ENCODE measurements at regions not wholly inside any gene's neighbourhood (a gene's known extent, or its start where the extent isn't known, plus 50 kb on each side); places are given as distances from the start of the nearest gene placed in this dataset.

- DNase-seq (ENCODE audit: insufficient read length, low spot score) (no peak), FAIRE-seq (no peak)
Measured at GRCh38 chr13:84297251-84297650, 415.0 kb upstream of the SLITRK1 start.

GRCh38 chr13:84296401-84296800 is 414.1 kb upstream of the SLITRK1 start:
- no peak for FAIRE-seq
- no peak for DNase-seq (ENCODE audit: insufficient read length, low spot score)

DNA sequence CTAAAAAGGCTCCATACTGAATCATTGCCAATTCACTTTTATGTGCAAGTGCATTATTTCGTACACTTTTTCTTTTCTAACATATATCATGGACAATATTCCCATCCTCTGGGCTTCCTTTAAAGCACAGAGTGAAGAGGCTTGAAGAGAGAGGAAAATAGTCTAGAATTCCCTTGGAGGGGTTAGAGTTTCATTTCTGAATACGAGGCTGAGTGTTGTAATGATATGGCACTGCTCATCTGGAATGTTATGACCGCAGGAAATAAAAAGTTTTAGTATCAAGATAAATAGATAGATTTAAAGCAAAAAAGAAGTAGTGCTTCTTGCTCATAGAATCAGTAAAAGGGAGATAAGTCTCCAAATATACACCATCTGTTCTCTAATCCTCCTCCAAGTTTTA is 412.3 kb upstream of the SLITRK1 start:
- no peak for FAIRE-seq

DNA sequence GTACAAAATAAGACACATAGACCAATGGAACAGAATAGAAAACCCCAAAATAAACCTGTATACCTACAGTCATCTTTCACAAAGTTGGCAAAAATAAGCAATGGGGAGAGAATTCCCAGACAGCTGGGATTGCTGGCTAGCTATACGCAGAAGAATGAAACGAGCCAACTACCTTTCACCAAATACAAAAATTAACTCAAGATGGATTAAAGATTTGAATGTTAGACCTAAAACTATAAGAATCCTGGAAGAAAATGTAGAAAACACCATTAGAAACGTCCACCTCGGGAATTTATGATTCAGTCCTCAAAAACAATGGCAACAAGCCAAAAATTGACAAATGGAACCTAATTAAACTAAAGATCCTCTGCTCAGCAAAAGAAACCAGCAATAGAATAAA is 408.1 kb upstream of the SLITRK1 start:
- FAIRE-seq, result no peak

More for the DNA sequence above, 412.3 kb upstream of the SLITRK1 start:
- no peak for DNase-seq (ENCODE audit: insufficient read length, low spot score)

GRCh38 chr13:84279166-84279565 is 396.9 kb upstream of the SLITRK1 start:
- DNase-seq (ENCODE audit: insufficient read length, low spot score), result no peak
- no peak for FAIRE-seq

More for the DNA sequence above, 408.1 kb upstream of the SLITRK1 start:
- no peak for DNase-seq (ENCODE audit: insufficient read length, low spot score)

DNA sequence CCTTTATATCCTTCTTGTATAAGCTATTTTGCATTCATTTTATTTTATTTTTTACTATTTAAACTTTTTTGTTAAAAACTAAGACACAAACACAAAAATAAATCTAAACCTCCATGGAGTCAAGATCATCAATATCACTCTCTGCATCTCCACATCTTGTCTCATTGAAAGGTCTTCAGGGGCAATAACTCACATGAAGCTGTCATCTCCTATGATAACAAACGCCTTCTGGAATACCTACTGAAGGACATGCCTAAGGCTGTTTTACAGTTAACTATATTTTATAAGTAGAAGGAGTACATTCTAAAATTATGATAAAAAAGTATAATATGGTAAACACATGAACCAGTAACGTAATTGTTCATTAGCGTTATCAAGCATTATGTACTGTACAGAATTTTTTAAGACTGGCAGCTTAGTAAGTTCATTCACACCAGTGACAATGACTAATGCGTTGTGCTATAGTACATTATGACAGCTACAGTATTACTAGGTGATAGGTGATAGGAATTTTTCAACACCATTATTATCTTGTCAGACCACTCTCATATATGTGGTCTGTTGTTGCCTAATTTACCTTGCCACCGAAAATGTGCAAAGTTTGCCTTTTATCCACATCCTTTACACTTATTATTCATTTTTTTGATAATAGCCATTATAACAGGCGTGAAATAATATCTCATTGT is 390.7 kb upstream of the SLITRK1 start:
- no peak for DNase-seq (ENCODE audit: insufficient read length, low spot score)
- no peak for FAIRE-seq

GRCh38 chr13:84265257-84265764 is 383.0 kb upstream of the SLITRK1 start:
- DNase-seq (ENCODE audit: insufficient read length, low spot score) (no peak), FAIRE-seq (no peak)

- no peak for DNase-seq (ENCODE audit: insufficient read length, low spot score)
- FAIRE-seq, result no peak
Measured at GRCh38 chr13:84263354-84264069, 381.2 kb upstream of the SLITRK1 start.

DNA sequence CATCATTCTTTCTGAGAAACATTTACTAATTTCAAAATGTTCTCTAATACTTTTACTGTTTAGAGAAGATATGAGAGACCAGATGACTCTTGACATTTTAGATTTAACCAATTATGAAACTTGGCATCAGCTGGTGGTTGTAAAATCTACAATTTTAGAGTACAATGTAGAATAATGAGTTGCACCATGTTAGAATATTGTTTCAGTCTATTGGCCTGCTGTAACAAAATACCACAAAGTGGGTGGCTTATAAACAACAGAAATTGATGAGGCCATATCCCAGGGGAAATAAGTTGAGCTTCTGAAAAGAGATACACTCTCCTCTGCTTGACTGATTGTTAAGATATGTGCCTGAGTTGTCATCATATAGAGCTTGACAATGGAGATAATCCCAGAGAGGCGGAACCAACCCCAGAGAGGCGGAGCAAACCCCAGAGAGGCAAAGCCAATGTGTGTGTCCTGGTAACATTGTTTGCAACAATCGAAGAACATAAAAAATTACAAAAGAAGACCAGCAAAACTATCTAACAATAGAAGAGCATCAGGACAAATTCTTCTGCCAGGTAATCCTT is 373.0 kb upstream of the SLITRK1 start:
- FAIRE-seq (no peak), DNase-seq (ENCODE audit: insufficient read length, low spot score) (no peak)

DNA sequence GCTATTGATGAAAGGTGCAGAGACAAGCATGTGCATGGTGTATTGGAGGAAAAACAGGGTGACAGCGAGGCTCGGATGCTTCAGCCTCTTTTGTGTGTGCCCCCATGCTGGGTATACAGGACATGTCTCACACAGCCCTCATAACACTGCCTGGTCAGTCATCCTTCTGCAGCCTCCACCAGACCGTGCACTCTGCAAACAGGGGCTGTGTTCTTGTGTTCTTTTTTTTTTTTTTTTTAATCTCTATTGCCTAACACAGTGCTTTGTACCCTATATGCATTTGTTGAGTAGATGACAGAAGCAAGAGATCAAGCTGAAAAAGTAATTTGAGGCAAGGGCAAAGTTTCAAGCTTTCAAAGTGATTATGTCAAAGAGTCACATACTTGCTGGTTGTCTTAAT is 367.2 kb upstream of the SLITRK1 start:
- FAIRE-seq, result no peak
- DNase-seq (ENCODE audit: insufficient read length, low spot score), result no peak

DNA sequence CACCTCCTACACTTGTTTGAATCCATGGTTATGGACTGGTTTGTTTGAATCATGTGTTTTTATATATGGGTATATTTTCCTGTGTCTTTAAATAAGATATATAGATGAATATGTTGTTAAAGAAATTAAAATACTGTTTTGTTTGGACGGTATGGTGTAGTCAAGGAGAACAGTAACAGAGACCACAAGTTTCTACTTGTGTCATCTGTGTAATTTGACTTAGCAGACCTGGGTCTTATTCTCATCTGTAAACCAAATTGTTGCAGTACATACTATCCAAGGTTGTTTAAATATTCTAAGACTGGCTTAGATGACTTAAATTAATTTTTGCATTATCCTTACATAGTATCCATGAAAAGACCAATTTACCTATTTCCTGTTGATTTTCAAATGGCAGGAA is 361.1 kb upstream of the SLITRK1 start:
- FAIRE-seq (no peak), DNase-seq (ENCODE audit: insufficient read length, low spot score) (no peak)

DNA sequence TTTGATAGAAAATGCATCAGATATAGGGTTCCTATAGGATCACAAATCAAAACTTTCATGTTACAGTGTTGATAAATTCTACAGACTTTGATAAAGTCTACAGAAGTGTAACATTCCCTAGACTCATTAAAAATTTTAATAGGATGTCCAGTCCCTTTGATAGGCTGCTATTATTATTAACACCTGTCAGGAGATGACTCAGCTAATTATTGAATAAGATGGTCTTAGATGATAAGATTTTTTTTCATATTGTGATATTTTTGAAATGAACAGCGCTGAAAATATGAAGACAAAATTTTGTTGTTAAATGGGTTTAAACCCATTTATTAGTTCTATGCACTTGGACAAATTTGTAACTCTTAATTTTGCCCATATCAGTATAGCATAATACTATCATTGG is 356.8 kb upstream of the SLITRK1 start:
- DNase-seq (ENCODE audit: insufficient read length, low spot score) (no peak), FAIRE-seq (no peak)

- no peak for FAIRE-seq
- no peak for DNase-seq (ENCODE audit: insufficient read length, low spot score)
Measured at GRCh38 chr13:84238381-84238780, 356.1 kb upstream of the SLITRK1 start.

DNA sequence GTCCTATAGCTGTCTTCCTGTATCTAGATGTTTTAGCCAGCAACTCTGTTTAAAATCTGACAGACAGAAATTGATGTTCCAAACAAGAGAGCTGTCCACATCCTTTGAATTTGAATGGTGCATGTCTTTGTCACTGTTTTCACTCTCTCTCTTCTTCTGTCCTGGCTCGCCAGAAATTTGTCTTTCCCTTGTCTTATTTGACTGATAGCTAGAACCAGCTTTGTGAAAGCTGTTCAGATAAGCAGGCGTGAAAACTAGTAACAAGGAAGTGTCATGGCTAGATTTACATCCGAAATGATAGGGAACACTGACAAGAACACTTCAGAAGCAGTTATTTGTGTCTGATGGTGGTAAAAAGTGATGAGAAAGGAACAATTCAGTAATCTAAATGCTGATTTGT is 354.9 kb upstream of the SLITRK1 start:
- no peak for DNase-seq (ENCODE audit: insufficient read length, low spot score)
- no peak for FAIRE-seq

DNA sequence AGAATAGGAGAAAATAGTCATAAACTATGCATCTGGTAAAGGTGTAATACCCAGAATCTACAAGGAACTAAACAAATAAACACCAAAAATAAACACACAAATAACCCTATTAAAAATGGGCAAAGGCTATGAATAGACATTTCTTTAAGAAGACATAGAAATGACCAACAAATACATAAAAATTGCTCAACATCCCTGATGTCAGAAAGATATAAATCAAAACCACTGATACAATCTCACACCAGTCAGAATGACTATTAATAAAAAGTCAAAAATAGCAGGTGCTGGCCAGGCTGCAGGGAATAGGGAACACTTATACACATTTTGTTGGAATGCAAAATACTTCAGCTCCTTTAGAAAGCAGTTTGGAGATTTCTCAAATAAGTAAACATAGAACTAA is 352.1 kb upstream of the SLITRK1 start:
- no peak for DNase-seq (ENCODE audit: insufficient read length, low spot score)
- no peak for FAIRE-seq

- DNase-seq (ENCODE audit: insufficient read length, low spot score) (no peak), FAIRE-seq (no peak)
Measured at GRCh38 chr13:84230568-84230967, 348.3 kb upstream of the SLITRK1 start.

GRCh38 chr13:84211048-84211447 is 328.8 kb upstream of the SLITRK1 start:
- no peak for DNase-seq (ENCODE audit: insufficient read length, low spot score)
- FAIRE-seq, result no peak

DNA sequence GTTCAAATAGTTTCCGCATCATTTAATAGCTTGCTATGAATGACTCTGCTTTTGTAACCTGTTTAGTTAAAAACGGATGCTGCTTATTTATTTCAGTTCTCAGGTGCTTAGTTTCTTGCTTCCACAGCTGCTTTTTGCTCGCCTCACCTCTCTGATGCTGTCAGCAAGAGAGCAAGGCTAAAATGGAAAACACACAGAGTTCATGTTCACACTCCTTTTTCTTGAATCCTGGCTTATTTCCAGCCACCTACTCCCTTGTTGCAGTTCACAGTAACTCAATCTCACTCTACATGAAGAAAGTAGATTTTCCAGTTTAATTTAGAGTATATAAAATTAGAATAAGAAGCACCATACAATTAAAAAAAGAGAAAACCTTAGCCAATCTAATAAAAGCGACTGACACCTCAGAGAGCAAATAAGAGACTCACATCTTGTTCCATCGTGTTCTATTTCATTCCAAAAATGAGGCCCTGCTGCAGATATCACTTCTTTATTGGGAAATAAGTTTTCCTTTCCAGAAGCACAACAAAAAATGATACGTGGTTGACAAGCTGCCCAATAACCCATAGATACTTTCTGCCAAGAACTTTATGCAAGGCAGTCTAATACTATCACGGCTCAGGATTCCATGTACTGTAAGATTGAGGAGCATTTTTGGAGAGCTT is 326.1 kb upstream of the SLITRK1 start:
- DNase-seq (ENCODE audit: insufficient read length, low spot score) (no peak), FAIRE-seq (no peak)

- DNase-seq (ENCODE audit: insufficient read length, low spot score) (no peak), FAIRE-seq (no peak)
Measured at GRCh38 chr13:84207509-84207908, 325.2 kb upstream of the SLITRK1 start.

- FAIRE-seq, result no peak
- DNase-seq (ENCODE audit: insufficient read length, low spot score), result no peak
Measured at GRCh38 chr13:84200971-84201370, 318.7 kb upstream of the SLITRK1 start.

DNA sequence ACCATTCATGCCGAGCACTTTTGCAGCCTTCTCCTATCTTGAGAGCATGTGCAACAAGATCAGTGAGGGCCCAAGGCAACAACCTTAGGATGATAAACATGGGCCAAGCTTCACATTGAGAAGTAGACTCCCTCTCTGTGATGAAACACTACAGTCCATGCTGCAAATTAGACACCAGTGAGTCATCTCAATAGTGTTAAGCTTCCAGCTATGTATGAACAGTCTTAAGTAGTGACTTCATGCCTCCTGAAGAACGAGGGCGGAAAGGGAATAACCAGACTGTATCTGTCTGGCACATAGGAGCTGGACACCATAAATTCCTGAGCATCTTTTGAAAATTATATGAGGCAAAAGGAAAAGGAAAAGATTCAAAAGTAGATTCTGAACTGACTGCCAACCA is 309.9 kb upstream of the SLITRK1 start:
- DNase-seq (ENCODE audit: insufficient read length, low spot score) (no peak), FAIRE-seq (no peak)

Measured in GM19239 (cell line).